Liver (tissue), 3 donors: ENCODE measurements at regions not wholly inside any gene's neighbourhood (a gene's known extent, or its start where the extent isn't known, plus 50 kb on each side); places are given as distances from the start of the nearest gene placed in this dataset.

Experiments
- FOXA1 ChIP-seq: IDR thresholded peaks from 2 replicates; pipeline ENCODE4 v1.6.1; 2016; ENCODE audit warnings: antibody characterized with exemption
- GABPA ChIP-seq, 2 donors: IDR thresholded peaks in 1 of 2; conservative IDR thresholded peaks in 1 of 2; 2 replicates each; pipeline ENCODE4 v1.6.1; 2016; ENCODE audit warnings: antibody characterized with exemption in 2 of 2, mild to moderate bottlenecking in 1 of 2, moderate library complexity in 1 of 2
- NR2F2 ChIP-seq: IDR thresholded peaks from 2 replicates; pipeline ENCODE4 v1.6.1; 2016; ENCODE audit warnings: antibody characterized with exemption
- RAD21 ChIP-seq, 2 donors: IDR thresholded peaks; 2 replicates each; pipeline ENCODE4 v1.6.1; 2016; ENCODE audit warnings: antibody characterized with exemption in 2 of 2, mild to moderate bottlenecking in 2 of 2
- RXRA ChIP-seq, 2 donors: IDR thresholded peaks; 2 replicates each; pipeline ENCODE4 v1.6.1; 2017 to 2018; ENCODE audit warnings: antibody characterized with exemption in 2 of 2, mild to moderate bottlenecking in 1 of 2
- SP1 ChIP-seq: IDR thresholded peaks from 2 replicates; pipeline ENCODE4 v1.6.1; 2018; ENCODE audit warnings: antibody characterized with exemption, mild to moderate bottlenecking
- YY1 ChIP-seq: IDR thresholded peaks from 2 replicates; pipeline ENCODE4 v1.6.1; 2016; ENCODE audit warnings: antibody characterized with exemption, mild to moderate bottlenecking
- TF ChIP-seq, protein P1 (sequence below): IDR thresholded peaks from 2 replicates; pipeline ENCODE4 v1.6.1; 2016; ENCODE audit warnings: antibody characterized with exemption, mild to moderate bottlenecking
- TF ChIP-seq, protein P2 (sequence below): fragments of 150-350 bp; IDR thresholded peaks from 2 replicates; pipeline ENCODE4 v1.5.1; 2017; ENCODE audit warnings: improper control_type of control experiment, low read depth, low read length; ENCODE audit not compliant: missing input control
- TF ChIP-seq, protein P3 (sequence below): IDR thresholded peaks from 2 replicates; pipeline ENCODE4 v1.6.1; 2016; ENCODE audit warnings: antibody characterized with exemption
- TF ChIP-seq, protein P4 (sequence below): IDR thresholded peaks from 2 replicates; pipeline ENCODE4 v1.6.1; 2016; ENCODE audit warnings: antibody characterized with exemption
- donor health status: healthy.
- donor health status: healthy.

DNA sequence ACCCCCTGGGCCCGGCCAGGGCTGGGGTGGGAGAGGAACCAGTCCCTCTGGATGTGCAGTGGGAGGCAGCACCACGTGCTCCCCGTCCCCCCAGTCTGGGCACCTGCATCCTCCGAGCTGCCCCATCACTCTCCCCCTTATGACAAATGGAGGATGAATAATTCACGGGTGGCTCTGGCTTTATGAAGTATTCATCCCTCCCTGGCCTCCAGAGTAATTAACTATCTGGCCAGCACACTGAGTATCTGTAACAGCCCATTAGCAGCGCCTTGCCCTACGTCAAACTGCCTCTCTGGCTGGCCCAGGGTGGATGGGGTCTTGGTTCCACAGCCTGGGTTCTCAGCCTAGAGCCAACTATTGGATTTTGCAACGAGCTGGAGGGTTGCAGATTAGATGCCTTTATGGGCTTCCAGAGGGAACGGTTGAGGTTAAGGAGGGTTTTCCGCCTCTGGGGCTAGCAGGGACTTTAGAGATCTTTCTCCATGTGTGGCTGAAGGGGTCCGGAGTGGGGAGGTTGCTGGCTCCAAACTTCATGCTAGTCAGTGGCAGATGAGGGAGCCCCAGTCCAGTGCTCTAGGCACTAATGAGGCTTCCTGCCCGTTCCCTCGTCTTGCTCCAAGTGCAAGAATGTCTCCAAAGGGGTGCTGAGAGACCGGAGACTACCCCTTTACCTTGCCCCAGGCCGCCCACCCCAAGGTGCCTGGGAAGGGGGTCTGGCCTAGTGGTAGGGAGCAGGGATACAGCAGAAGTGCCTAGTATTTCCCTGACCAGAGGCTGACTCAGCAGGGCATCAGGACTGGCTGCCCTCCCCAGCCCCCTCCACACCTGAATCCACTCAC, 53.5 kb upstream of the MLN start:
- no peak for TF ChIP-seq RAD21 (IDR thresholded peaks at IDR 0.05)
- TF ChIP-seq, protein P1, sequence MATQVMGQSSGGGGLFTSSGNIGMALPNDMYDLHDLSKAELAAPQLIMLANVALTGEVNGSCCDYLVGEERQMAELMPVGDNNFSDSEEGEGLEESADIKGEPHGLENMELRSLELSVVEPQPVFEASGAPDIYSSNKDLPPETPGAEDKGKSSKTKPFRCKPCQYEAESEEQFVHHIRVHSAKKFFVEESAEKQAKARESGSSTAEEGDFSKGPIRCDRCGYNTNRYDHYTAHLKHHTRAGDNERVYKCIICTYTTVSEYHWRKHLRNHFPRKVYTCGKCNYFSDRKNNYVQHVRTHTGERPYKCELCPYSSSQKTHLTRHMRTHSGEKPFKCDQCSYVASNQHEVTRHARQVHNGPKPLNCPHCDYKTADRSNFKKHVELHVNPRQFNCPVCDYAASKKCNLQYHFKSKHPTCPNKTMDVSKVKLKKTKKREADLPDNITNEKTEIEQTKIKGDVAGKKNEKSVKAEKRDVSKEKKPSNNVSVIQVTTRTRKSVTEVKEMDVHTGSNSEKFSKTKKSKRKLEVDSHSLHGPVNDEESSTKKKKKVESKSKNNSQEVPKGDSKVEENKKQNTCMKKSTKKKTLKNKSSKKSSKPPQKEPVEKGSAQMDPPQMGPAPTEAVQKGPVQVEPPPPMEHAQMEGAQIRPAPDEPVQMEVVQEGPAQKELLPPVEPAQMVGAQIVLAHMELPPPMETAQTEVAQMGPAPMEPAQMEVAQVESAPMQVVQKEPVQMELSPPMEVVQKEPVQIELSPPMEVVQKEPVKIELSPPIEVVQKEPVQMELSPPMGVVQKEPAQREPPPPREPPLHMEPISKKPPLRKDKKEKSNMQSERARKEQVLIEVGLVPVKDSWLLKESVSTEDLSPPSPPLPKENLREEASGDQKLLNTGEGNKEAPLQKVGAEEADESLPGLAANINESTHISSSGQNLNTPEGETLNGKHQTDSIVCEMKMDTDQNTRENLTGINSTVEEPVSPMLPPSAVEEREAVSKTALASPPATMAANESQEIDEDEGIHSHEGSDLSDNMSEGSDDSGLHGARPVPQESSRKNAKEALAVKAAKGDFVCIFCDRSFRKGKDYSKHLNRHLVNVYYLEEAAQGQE: no peak
- TF ChIP-seq, protein P2, sequence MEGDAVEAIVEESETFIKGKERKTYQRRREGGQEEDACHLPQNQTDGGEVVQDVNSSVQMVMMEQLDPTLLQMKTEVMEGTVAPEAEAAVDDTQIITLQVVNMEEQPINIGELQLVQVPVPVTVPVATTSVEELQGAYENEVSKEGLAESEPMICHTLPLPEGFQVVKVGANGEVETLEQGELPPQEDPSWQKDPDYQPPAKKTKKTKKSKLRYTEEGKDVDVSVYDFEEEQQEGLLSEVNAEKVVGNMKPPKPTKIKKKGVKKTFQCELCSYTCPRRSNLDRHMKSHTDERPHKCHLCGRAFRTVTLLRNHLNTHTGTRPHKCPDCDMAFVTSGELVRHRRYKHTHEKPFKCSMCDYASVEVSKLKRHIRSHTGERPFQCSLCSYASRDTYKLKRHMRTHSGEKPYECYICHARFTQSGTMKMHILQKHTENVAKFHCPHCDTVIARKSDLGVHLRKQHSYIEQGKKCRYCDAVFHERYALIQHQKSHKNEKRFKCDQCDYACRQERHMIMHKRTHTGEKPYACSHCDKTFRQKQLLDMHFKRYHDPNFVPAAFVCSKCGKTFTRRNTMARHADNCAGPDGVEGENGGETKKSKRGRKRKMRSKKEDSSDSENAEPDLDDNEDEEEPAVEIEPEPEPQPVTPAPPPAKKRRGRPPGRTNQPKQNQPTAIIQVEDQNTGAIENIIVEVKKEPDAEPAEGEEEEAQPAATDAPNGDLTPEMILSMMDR: no peak
- TF ChIP-seq, protein P3, sequence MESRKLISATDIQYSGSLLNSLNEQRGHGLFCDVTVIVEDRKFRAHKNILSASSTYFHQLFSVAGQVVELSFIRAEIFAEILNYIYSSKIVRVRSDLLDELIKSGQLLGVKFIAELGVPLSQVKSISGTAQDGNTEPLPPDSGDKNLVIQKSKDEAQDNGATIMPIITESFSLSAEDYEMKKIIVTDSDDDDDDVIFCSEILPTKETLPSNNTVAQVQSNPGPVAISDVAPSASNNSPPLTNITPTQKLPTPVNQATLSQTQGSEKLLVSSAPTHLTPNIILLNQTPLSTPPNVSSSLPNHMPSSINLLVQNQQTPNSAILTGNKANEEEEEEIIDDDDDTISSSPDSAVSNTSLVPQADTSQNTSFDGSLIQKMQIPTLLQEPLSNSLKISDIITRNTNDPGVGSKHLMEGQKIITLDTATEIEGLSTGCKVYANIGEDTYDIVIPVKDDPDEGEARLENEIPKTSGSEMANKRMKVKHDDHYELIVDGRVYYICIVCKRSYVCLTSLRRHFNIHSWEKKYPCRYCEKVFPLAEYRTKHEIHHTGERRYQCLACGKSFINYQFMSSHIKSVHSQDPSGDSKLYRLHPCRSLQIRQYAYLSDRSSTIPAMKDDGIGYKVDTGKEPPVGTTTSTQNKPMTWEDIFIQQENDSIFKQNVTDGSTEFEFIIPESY: no peak
- no peak for TF ChIP-seq YY1
- no peak for TF ChIP-seq FOXA1
- no peak for TF ChIP-seq NR2F2
- TF ChIP-seq, protein P4, sequence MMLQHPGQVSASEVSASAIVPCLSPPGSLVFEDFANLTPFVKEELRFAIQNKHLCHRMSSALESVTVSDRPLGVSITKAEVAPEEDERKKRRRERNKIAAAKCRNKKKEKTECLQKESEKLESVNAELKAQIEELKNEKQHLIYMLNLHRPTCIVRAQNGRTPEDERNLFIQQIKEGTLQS: no peak
- no peak for TF ChIP-seq RXRA (IDR thresholded peaks at IDR 0.05)
- no peak for TF ChIP-seq SP1
- TF ChIP-seq GABPA (IDR thresholded peaks at IDR 0.05 in 1 of 2, conservative IDR thresholded peaks at IDR 0.05 in 1 of 2): no peak
